HepG2 (cell line): ENCODE measurements at regions not wholly inside any gene's neighbourhood (a gene's known extent, or its start where the extent isn't known, plus 50 kb on each side); places are given as distances from the start of the nearest gene placed in this dataset.
"Not testable (repeated sequence)": the region's sequence is repeated elsewhere in the genome, so short reads cannot be mapped to it uniquely, and the experiment has no call there.

Experiments used
- HNF4G ChIP-seq, 2 experiments: sonication (generic) in 1 of 2; formaldehyde crosslinking in 1 of 2; IDR thresholded peaks; 2 replicates each; pipeline versions ENCODE4 v1.4.0 to v1.6.1; 2011 to 2020; ENCODE audit warnings: borderline replicate concordance in 2 of 2, low read depth in 2 of 2, mild to moderate bottlenecking in 2 of 2, low read length in 1 of 2, missing genetic modification reagents in 1 of 2, moderate library complexity in 1 of 2
- NFAT5 ChIP-seq: sonication (generic); formaldehyde crosslinking; IDR thresholded peaks from 2 replicates; pipeline ENCODE4 v1.4.0; 2020; ENCODE audit warnings: missing genetic modification reagents
- STAG1 ChIP-seq: sonication (generic); formaldehyde crosslinking; IDR thresholded peaks from 2 replicates; pipeline ENCODE4 v1.4.0; 2020; ENCODE audit warnings: missing genetic modification reagents
- SUZ12 ChIP-seq: fragments of 150-350 bp; IDR thresholded peaks from 2 replicates; pipeline ENCODE4 v1.6.1; 2014; ENCODE audit warnings: low read depth, low read length
- U2AF2 ChIP-seq: fragments of 200-400 bp; formaldehyde crosslinking; IDR thresholded peaks from 2 replicates; pipeline ENCODE4 v1.6.1; 2017; ENCODE audit warnings: low read depth, mild to moderate bottlenecking, low read length
- ZNF543 ChIP-seq: sonication (generic); formaldehyde crosslinking; IDR thresholded peaks from 2 replicates; pipeline ENCODE4 v1.4.0; 2020; ENCODE audit warnings: mild to moderate bottlenecking, missing genetic modification reagents
- TF ChIP-seq, protein P1 (sequence below): IDR thresholded peaks from 2 replicates; pipeline ENCODE4 v1.6.1; 2016; ENCODE audit warnings: low read depth, borderline replicate concordance
- TF ChIP-seq, protein P2 (sequence below): sonication (generic); formaldehyde crosslinking; IDR thresholded peaks from 2 replicates; pipeline ENCODE4 v1.5.0; 2020; ENCODE audit warnings: mild to moderate bottlenecking, missing genetic modification reagents, moderate library complexity

DNA sequence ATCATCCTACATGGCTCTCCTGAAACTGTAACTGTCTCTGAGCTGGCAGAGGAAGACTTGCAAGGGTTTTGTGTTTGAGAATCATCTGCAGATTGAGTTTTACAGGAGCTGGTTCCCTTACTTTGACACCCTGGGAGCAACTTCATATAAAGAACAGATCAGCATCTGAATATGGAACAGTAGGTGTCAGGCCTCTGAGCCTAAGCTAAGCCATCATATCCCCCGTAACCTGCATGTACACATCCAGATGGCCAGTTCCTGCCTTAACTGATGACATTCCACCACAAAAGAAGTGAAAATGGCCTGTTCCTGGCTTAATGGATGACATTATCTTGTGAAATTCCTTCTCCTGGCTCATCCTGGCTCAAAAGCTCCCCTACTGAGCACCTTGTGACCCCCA is 238.1 kb upstream of the P2RY1 start:
- TF ChIP-seq, protein P1, sequence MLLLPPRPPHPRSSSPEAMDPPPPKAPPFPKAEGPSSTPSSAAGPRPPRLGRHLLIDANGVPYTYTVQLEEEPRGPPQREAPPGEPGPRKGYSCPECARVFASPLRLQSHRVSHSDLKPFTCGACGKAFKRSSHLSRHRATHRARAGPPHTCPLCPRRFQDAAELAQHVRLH (CRISPR knock-in tag) = not testable (repeated sequence)
- not testable (repeated sequence) for TF ChIP-seq ZNF543 (CRISPR knock-in tag); HNF4G (IDR thresholded peaks at IDR 0.05; ENCODE audit: borderline replicate concordance, low read depth, low read length); HNF4G (CRISPR knock-in tag; IDR thresholded peaks at IDR 0.05; ENCODE audit: borderline replicate concordance, low read depth); STAG1 (CRISPR knock-in tag); NFAT5 (CRISPR knock-in tag); U2AF2; SUZ12
- TF ChIP-seq, protein P2, sequence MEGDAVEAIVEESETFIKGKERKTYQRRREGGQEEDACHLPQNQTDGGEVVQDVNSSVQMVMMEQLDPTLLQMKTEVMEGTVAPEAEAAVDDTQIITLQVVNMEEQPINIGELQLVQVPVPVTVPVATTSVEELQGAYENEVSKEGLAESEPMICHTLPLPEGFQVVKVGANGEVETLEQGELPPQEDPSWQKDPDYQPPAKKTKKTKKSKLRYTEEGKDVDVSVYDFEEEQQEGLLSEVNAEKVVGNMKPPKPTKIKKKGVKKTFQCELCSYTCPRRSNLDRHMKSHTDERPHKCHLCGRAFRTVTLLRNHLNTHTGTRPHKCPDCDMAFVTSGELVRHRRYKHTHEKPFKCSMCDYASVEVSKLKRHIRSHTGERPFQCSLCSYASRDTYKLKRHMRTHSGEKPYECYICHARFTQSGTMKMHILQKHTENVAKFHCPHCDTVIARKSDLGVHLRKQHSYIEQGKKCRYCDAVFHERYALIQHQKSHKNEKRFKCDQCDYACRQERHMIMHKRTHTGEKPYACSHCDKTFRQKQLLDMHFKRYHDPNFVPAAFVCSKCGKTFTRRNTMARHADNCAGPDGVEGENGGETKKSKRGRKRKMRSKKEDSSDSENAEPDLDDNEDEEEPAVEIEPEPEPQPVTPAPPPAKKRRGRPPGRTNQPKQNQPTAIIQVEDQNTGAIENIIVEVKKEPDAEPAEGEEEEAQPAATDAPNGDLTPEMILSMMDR = not testable (repeated sequence)
